Muscle of back (tissue), 3 donors: ENCODE measurements at regions not wholly inside any gene's neighbourhood (a gene's known extent, or its start where the extent isn't known, plus 50 kb on each side); places are given as distances from the start of the nearest gene placed in this dataset.

Experiments used
- DNase-seq, 3 donors: peaks; one replicate each; pipeline versions ENCODE4 v3.0.0 to v3.0.0-alpha.2; 2013

DNA sequence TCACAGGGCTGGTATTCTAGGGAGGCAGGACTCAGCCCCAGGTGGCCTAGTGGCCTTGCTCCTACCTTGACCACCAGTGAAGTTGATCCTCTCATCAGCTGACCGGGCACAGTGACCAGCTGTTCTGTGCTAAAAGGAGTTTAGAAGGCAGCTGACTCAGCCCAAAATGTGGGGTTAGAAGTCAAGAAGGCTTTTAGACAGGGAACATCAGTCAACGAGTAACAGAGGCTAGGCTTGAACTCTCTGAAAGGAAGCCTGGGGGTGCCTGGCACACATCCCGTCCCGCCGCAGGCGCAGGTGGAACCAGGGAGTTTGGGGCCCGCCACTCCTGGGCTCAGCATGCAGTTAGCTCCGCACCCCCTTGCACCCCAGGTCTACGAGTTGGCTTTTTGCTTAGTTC lies 114.9 kb upstream of the SLC45A1 start:
- no peak for DNase-seq

DNA sequence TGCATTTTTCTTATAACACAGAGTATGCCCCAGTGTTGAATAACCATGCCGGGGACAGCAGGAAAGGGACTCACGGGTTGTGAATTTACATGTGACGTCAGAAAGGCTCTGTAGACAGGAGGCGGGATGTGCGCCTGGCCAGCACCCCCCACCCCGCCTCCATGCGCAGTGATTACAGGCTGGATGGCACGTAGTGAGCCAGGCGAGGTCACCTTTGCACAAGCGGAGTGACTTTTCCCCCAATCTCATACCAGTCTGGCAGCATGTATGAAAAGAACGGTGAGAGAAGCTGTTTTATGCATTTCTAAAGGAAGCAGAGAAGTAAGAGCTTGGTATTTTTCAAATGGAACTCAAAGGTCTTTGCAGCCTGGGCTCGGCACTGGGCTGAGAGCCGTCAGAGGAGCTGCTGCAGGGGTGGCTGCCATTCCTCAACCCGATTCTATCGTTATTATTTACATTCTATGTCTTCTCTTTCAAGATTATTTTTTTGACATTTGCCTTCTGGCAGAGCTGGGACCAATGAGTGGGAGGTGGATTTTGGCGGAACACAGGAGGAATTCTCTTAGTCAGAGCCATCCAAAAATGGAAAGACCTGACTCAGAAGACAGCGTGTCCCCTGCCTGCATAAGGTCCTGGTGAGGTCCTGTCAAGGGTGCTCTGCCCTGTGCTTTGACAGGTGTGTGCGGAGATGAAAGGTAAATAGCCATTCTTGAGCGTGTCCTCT lies 115.6 kb upstream of the SLC45A1 start:
- peak; percentile 24 to 73 (median 62) for DNase-seq

DNA sequence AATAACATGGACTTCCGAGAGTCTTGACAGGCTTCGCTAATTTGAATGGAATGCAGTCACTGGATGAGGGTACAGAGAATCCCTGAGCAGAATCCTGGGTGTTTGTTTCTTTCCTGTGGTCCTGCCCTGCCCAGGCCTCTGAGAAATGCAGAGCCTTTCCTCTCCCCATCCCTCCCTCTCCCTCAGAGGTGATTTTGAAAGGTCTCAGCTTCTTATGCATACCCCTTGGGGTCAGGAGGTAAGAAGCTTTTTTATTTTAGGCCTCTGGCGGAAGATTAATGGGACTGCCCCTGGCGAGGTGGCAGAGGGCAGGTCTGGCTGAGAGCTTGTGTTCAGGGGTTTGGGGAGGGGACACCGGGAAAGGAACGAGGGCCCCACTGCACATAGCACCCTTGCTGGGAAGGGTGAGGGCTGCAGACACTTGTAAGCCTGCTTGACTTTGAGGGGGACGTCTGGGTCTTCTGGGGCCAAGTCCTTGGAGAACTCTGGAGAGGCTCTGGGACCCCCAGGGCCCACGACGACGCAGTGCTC lies 116.5 kb upstream of the SLC45A1 start:
- DNase-seq = no peak

DNA sequence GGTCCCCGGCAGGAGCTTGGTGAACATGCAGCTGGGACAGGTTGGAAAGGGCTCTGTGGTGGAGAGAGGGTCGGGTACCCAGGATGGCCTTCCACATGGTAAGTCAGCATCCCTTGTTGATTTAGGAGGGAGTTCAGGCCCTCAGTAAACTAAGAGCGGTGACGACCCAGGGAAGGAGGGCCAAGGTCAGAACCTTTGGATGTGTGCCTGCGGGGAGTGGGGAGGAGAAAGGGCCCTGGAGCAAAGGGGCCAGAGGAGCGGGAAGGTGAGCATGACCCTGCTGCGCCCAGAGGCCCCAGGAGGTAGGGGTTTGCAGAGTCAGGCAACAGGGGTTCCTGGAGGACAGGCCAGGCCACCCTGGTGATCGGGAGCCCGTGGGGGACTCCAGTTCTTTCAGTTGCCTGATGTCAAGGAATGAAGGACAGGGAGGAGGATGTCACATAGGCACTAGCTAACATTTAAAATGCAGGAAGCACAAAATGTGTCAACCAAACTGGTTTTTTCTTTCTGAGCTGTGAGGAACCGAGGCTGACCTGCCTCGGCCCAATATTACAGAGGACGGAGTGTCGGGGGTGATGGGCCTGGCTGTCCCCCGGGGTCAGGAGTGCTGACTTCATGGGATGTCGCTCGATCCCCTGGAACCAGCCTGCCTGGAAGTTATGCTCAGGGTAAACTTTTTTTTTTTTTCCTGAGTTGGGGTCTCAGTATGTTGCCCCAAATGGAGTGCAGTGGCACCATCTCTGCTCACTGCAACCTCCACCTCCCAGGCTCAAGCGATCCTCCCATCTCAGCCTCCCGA lies 117.4 kb upstream of the SLC45A1 start:
- DNase-seq = no peak

DNA sequence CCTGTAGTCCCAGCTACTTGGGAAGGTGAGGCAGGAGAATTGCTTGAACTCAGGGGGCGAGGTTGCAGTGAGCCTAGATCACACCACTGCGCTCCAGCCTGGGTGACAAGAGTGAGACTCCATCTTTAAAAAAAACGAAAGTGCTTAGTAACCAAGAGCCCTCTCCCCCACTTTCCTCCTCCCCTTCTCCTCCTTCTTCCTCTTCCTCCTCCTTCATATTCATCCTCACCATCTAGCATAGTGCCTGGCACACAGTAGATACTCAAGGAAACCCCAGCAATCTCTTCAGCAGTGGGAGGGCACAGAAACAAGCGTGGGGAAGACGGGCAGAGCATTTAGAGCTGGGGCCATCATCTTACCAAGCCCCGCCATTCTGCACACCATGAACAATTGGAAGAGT lies 119.4 kb upstream of the SLC45A1 start:
- no peak for DNase-seq

DNA sequence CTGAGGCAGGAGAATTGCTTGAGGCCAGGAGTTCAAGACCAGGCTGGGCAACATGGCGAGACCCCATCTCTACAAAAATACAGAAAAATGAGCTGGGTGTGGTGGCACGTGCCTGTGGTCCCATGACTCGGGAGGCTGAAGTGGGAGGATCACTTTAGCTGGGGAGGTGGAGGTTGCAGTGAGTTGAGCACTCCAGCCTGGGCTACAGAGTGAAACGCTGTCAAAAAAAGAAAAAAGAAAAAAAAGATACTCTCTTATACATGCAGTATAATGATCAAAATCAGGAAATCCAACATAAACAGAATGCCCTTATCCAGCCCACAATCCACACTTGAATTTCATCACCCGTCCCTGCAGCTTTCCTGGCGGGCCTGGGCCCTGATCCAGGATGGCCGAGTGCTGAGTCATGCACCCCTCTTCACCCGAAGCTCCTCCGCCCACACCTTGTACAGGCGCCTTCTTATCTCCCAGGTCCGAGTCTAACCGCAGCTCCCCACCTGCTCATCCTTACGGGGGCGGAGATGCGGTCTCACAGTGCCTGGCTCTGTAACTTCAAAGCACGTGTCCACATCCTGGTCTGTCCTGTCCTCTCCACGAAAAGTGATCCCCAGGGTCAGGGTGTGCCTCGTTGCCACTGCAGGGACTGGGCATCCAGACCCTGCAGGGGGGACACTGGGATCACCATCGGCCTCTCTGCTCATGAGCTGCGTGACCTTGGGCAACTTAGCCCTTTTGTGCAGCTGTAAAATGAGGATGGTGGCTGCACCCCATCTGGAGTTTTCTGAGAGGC lies 120.2 kb upstream of the SLC45A1 start:
- peak in 1 of 3 donors; percentile 59 for DNase-seq

DNA sequence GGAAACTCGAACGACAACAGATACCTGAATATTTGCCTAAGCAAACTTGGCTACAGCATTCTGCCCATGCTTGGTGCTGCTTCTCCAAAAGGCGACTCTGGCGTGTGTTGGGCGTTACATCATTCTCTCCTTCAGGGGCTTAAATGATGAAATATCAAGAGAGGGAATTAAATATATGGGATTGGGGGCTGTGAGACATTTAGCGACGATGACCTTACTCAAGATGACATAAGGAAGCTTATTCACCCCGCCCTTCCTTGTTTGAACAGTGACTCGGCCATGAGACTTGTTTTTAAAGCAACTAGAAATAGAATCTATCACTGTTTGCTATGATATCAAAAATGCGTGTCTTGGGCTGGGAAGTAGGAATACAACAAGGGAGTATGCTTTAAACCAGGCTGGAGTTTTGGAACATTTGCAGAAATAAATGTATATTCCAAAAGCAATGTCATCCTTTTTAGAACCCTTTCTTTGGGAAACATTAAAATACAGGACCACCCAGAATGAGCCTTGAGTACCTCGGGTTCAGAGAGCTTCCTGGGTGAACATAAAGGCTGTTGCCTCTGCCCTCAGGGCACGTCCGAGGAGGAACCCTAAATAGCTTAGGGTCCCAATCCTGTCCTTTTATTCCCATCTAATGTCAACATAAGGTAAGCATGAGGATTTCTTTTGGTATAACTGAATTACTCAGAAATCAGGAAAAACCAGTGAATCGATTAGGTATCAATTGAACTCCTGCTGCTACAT lies 123.3 kb upstream of the SLC45A1 start:
- DNase-seq = no peak

DNA sequence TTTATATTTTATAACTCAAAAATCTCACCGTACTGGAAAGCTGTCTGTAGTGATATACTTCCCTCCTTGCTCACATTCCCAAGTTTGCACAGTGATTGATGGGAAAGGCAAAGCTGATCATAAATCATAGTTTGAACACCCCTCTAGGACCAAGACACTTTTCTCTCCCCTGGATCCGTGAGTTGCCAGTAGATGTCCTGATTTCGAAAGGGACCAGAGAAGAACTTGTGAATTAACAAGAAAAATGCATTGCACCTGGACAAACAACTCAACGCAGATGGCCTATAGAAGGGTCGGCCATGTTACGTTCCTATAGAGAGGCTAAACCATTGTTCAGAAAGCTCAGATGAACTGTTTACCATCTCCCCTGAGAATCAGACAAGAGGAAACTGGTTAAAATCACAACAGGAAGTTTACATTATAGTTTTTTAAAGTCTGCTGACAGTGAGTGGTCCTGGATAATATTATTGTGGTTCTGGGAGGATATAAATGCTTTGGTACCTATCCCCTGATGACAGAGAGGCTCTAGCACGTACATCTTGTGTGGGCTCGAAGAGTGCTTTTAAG lies 124.0 kb upstream of the SLC45A1 start:
- no peak for DNase-seq

DNA sequence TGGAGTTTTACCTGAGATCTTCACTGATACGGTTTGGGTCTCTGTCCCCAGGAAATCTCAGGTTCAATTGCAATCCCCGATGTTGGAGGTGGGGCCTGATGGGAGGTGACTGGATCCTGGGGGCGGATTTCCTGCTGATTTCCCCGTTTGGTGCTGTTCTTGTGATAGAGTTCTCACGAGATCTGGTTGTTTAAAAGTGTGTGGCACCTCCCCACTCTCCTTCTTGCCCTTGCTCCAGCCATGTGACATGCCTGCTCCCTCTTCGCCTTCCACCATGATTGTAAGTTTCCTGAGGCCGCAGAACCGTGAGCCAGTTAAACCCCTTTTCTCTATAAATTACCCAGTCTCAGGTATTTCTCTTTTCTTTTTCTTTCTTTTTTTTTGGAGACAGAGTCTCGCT lies 126.4 kb upstream of the SLC45A1 start:
- no peak for DNase-seq

DNA sequence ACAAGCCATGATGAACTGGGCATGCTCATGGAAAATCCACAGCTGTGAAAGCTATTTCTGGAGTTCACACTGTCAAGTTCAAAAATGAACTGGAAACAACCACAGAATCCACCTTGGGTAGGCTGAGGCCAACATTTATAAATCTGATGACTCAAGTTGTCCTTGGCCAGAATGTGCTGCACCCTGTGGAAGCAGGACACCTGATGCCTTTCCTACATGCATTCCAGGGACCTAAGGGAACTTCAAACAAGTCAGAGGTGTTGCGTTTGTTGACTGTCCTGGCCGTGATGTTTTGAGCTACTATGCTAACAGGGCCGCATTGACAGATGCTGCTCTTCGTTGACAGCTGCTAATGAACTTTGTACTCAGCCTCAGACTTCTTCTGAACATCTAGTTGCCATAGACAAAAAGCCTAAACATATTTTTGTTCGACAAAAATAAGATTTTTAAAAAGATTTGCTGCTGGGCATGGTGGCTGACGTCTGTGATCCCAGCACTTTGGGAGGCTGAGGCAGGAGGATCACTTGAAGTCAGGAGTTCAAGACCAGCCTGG lies 127.9 kb upstream of the SLC45A1 start:
- DNase-seq = peak in 1 of 3 donors; percentile 50

DNA sequence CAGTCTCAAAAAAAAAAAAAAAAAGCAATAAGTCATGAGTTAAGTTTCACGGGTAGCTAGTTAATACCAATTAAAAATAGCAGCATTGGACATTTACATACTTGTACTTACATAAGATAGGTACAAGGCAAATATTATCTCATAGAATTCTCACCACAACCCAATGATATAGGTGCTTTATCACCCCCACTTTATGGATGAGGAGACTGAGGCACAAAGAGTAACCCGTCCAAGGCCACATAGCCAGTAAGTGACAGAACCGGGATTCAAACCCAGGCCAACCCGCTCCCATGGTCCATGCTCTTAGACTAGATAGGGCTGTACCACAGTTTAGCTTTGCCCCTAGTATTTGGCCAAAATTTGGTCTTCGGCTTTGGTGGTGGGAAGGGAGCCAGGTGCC lies 132.5 kb upstream of the SLC45A1 start:
- no peak for DNase-seq

DNA sequence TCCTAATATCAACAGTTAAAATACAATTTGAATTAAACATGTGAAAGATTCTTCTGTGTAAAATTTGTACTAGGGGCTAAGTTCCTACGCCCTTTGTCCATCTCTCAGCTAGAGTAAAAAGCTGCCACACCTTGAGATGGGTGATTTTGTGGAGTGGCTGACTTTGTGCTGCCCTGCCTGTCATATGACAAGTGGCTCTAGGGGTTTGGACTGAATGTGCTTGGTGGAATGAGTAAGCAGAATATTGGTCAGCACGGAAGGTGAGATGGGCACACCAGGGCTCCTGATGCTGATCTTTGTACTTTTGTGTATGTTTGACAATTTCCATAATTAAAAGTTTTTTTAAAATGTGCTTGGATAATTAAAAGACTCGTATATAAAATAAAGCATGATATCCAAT lies 133.6 kb upstream of the SLC45A1 start:
- no peak for DNase-seq

DNA sequence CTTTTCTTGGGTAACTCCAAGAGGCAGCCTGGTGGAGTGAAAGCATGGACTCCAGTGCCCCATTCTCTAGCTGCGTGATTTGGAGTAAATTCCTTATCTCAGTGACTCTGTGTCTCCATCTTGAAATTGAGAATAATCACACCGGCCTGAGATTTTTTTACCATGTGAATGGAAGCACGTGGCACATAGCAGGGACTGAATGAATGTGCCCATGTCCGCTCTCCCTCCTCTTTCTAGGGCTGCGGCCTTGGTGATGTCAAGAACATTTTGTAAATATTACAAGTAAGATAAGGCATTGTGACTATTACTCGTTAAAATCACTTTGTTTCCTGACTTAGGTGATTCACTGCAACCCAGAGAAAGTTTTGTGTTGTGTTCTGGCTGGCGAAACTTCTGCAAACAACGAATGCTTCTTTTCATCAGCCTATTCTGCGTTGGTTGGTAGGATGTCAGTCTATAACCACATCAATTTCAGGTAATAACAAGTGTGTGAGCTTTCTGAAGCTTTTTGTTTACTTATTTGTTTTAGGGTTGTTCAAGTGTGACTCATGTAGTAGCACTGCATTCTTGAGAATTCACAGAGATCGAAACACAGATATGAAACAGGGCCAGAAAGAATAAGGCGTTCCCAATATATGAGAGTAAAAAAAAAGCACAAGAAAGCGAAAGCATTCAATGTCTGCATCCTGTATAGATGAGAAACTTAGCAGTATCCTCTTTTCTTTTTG lies 135.7 kb upstream of the SLC45A1 start:
- no peak for DNase-seq

DNA sequence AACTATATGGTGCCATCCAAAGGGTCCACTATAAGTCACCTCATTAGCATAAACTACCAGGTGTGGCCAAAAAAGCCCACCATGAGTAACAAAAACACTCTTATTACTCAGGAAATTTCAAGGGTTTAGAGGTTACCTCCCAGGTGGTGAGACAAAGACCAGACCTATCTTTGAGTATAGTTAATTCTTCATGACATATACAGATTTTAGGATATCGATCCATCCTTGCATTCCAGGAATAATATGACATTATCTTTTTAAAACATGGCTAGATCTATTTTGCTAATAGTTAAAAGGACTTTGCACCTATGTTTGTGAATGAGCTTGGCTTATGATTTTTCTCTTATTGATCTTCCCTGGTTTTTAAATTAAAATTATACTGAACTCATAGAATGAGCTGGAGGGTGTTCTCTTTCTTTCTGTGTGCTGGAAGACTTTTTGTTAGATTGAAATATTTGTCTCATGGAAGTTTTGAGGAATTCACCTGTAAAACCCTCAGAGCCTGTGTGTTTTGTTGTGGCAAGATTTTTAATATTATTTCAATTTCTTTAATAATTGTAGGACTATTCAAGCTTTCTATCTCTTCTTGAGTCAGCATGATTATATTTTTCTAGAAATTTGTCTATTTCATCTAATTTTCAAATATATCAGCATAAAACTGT lies 138.7 kb upstream of the SLC45A1 start:
- DNase-seq = no peak

DNA sequence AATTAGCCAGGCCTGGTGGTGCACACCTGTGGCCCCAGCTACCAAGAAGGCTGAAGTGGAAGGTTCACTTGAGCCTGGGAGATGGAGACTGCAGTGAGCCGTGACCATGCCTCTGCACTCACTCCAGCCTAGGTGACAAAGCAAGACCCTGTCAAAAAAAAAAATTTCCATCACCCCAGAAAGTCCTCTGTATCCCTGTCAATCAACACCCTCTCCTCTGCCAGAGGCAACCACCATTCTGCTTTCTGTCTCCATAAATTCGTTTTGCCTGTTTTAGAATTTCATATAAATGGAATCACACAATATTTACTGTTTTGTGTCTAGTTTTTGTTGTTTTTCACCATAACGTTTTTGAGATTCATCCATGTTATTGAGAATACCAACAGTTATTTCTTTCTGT lies 141.6 kb upstream of the SLC45A1 start:
- no peak for DNase-seq

DNA sequence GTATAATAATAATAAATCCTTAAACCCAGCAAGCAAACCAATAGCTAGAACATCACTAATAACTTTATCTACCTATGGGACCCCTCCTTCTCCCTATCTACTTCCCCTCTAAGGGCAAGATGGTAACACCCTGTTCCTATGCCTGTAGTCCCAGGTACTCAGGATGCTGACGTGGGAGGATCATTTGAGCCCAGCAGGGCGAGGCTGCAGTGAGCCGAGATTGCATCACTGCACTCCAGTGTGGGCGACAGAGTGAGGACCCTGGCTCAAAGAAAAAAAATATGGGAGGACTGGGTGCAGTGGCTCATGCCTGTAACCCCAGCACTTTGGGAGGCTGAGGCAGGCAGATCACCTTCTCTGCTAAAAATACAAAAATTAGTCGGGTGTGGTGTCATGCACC lies 143.1 kb upstream of the SLC45A1 start:
- no peak for DNase-seq

DNA sequence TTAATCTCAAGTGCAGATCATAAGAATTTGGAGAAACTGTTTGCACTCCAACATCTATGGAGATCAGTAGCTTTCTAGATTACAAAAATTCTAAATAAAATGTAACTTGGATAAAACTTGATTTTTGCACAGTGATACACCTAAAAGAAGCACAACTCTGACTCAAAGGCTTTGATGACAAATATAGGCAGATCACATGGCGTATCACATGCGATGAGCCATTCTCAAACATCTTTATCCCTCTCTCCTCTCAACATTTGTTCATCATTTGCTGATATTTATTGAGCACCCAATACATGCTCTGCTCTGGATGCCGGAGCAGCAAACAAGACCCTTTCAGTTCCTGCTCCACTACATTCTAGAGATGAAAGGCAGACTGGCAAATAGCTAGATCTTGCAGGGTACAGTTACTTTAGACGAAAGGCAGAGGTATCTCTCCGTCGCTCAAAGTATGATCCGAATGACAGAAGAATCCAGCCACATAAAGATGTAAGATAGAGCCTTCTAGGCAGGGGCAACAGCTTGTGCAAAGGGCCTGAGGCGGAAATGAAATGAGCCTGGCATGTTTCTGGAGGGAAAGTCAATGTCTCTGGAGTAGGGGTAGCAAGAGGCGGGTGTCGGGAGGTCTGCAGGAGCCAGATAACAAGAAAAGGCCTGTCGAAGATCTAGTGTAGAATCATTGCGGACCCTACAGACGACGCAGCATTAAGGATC lies 145.8 kb upstream of the ERRFI1 start:
- no peak for DNase-seq

DNA sequence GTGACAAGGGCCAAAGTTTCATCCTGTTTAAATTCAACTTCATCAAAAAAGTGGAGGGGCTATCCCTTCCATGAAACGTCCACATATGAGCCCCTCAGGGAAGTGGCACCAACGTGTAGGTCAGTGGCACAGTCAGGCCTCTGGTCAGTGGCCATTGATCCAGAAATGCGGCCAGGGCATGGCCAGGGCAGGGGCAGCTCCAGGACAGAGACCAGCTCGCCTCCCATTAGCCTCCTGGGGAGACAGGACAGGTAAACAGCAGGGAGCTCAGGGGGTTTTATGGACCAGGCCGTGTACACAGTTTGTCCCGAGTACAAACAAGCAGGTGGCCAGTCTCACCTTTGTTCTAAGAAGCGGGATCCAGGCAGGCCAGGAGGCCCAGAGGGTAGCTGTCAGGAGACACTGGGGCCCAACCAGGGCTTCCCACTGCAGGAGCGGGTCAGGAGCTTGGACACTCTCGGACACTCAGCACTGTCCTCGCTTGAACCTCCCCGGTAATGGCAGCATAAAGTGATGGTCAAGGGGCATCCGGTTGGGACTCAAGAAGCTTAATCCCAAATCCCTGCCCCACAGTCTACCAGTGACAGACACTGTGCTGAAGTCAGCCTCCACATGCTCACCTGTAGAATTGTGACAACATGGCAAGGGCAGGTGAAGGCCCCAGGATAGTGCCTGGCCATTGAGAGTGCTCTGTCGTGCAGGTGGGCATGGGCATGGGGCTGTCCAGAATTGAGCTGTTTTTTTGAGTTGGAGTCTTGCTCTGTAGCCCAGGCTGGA lies 144.1 kb upstream of the ERRFI1 start:
- DNase-seq = no peak
